Fibroblast of mammary gland (primary cell): ENCODE measurements at regions not wholly inside any gene's neighbourhood (a gene's known extent, or its start where the extent isn't known, plus 50 kb on each side); places are given as distances from the start of the nearest gene placed in this dataset.
"Not testable (repeated sequence)": the region's sequence is repeated elsewhere in the genome, so short reads cannot be mapped to it uniquely, and the experiment has no call there.

Experiments
- DNase-seq: peaks from one replicate; pipeline ENCODE4 v3.0.0-alpha.2; 2010; ENCODE audit warnings: low read depth
- H3K4me3 ChIP-seq: 2 replicates; pipeline ENCODE4 v1.5.1; 2011; ENCODE audit warnings: low read depth, mild to moderate bottlenecking, low read length, moderate library complexity; ENCODE audit not compliant: control insufficient read depth
- TF ChIP-seq, protein P1 (sequence below): conservative IDR thresholded peaks from 2 replicates; pipeline ENCODE4 v1.5.1; 2011; ENCODE audit warnings: low read depth, low read length, inconsistent platforms; ENCODE audit not compliant: control insufficient read depth, insufficient read depth

DNA sequence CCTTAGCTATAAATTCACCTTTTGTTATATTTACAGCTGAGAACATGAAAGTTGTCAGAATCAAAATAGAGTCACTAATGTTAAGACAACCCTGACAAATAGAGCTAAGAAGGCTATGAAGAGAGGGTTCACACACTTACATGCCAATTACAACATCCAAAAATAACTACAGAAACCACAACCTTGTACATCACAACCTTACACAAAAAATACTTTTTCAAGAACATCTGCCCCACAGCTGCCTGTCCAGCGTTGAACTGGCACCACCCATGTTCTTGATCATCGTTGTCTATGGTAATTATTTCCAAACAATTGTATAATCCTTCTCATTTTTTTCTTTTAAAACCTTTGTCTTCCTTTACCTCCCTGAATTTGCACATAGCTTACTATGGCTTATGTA is 231.2 kb upstream of the FKBP1C start:
- H3K4me3 ChIP-seq: no peak overlapping the region
- DNase-seq: no peak
- TF ChIP-seq, protein P1, sequence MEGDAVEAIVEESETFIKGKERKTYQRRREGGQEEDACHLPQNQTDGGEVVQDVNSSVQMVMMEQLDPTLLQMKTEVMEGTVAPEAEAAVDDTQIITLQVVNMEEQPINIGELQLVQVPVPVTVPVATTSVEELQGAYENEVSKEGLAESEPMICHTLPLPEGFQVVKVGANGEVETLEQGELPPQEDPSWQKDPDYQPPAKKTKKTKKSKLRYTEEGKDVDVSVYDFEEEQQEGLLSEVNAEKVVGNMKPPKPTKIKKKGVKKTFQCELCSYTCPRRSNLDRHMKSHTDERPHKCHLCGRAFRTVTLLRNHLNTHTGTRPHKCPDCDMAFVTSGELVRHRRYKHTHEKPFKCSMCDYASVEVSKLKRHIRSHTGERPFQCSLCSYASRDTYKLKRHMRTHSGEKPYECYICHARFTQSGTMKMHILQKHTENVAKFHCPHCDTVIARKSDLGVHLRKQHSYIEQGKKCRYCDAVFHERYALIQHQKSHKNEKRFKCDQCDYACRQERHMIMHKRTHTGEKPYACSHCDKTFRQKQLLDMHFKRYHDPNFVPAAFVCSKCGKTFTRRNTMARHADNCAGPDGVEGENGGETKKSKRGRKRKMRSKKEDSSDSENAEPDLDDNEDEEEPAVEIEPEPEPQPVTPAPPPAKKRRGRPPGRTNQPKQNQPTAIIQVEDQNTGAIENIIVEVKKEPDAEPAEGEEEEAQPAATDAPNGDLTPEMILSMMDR: no peak

DNA sequence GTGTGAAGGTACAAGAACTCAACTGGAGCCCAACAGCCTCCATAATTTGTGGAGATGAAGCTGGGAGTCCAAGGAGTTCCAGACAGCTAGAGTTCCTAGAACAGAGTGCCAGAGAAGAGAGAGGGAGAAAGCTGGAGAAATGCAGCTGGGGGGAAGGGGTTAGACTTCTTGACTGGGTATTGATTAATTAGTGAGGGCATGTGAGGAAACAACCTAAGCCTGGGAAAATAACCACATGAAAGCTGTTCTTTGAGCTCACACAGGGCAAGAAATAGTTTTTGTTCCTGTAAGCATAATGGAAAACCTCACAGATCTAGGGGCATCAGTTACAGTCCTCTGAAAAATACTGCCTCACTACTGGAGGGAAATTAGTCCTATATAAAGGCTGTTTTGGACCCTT is 230.5 kb upstream of the FKBP1C start:
- no peak for DNase-seq
- H3K4me3 ChIP-seq: no peak overlapping the region
- TF ChIP-seq, protein P1: no peak

DNA sequence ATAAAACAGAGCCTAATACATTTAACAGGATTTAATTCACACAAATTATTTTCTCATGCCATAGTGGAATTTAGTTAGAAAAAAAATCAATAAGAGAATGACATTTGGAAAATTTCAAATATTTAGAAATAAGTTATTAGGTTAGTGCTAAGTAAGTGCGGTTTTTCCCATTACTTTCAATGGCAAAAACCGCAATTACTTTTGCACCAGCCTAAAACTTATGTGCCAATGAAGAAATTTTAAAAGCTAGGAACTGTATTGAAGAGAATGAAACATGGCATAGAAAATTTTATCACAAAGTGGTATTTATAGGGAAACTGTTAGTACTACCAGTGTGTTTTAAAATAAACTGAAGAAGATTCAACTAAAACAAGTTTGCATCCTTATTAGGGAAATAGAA is 228.3 kb upstream of the FKBP1C start:
- TF ChIP-seq, protein P1: no peak
- DNase-seq: no peak
- H3K4me3 ChIP-seq: no peak overlapping the region

DNA sequence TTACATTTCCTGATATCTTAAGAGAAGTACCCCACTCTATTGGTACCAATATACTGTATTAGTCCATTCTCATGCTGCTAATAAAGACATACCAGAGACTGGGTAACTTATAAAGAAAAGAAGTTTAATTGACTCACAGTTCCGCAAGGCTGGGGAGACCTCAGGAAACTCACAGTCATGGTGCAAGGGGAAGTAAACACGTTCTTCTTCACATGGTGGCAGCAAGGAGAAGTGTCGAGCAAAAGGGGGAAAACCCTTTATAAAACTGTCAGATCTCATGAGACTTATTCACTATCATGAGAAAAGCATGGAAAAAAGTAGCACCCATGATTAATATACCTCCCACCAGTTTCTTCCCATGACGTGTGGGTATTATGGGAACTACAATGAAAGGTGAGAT is 219.6 kb upstream of the FKBP1C start:
- not testable (repeated sequence) for H3K4me3 ChIP-seq, DNase-seq

DNA sequence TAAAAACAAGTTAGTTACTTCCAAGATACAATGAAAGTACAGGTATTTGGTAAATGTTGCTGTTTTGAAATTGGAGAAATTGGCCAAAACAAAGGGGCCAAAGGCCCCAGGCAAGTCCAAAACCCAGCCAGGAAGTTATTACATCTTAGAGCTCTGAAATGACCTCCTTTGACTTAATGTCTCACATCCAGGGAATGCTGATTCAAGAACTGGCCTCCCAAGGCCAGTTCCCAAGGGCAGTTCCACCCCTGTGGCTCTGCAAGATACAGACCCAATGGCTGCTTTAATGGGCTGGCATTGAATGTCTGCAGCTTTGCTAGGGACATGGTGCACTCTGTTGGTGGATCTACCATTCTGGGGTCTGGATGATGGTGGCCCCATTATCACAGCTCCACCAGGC is 217.3 kb upstream of the FKBP1C start:
- H3K4me3 ChIP-seq: no peak overlapping the region
- no peak for DNase-seq
- TF ChIP-seq, protein P1: no peak

DNA sequence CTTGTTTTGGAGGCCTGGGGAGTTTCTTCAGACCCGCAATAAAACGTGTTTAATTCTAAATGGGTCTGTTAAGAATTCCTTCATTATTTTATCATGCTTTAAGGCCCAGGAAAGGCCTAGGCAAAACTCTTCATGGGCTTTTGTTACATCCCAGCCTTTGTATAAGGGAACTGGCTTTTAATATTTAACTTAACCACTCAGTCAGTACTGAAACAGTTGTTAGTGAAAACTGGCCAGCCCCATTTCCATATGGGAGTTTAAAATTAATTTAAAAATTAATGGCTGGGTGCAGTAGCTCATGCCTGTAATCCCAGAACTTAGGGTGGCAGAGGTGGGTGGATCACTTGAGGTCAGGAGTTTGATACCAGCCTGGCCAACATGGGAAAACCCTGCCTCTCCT is 213.2 kb upstream of the FKBP1C start:
- no peak for DNase-seq
- TF ChIP-seq, protein P1: no peak
- H3K4me3 ChIP-seq: no peak overlapping the region

DNA sequence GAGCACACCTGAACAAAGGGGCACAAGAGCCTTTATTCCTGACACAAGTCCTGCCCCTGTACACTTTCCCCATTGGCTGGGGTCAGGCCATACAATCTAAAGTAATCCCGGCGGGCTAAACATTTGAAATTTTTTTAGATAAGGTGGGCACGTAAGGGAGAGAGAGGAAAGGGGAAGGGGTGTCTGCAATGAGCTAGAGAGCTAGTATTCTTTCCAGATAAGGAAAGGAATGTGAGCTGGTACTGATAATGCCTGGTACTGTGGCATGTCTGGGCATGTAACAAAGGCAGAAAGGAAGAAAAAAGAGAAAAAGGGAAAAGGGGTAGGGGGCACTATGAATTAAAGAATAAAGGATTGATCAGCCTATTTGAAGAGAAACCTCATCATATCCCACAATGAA is 212.0 kb upstream of the FKBP1C start:
- DNase-seq, H3K4me3 ChIP-seq: not testable (repeated sequence)

DNA sequence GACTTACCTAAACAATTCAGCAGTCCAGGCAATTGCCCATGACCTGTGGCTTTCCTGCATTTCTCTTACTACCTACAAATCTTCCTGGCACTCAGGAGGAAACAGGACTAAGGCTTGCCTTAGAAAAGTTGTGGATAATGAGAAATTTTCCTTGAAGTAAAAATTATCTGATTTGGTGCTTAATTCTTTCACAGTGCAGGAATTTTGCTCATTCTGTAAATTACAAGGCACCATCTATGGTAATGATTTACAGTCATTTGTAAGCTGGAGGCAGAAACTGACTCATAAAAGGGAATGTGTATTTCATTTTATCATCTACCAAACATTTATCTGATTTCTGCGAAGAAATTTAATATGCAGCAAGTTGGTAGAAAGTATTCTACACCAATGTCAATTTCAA is 211.5 kb upstream of the FKBP1C start:
- TF ChIP-seq, protein P1: no peak
- no peak for DNase-seq
- no peak overlapping the region for H3K4me3 ChIP-seq

DNA sequence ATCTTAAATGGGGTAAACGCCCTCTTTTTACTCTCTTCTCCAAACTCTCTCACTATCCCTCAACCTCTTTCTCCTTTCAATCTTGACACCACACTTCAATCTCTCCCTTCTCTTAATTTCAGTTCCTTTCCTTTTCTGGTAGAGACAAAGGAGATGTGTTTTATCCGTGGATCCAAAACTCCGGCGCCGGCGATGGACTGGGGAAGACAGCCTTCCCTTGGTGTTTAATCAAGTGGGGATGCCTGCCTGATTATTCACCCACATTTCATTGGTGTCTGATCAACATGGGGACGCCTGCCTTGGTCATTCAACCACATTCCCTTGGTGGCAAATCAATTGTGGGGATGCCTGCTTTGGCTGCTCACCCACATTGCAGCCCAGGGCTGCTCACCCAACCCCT is 205.3 kb upstream of the FKBP1C start:
- DNase-seq, H3K4me3 ChIP-seq: not testable (repeated sequence)

DNA sequence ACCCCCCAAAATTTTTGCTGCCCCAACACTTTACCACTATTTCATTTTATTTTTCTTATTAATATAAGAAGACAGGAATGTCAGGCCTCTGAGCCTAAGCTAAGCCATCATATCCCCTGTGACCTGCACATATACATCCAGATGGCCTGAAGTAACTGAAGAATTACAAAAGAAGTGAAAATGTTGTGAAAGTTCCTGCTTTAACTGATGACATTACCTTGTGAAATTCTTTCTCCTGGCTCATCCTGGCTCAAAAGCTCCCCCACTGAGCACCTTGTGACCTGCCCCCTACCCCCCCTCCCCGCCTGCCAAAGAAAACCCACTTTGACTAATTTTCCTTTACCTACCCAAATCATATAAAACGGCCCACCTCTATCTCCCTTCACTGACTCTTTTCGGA is 200.3 kb upstream of the FKBP1C start:
- DNase-seq, H3K4me3 ChIP-seq: not testable (repeated sequence)
